Stimulated activated CD8-positive, alpha-beta memory T cell treated with anti-CD3 and anti-CD28 coated beads, Interleukin-12 subunit alpha, Interleukin-12 subunit beta, amount 100 ng/mL, for 24 hours (primary cell): ENCODE measurements at regions not wholly inside any gene's neighbourhood (a gene's known extent, or its start where the extent isn't known, plus 50 kb on each side); places are given as distances from the start of the nearest gene placed in this dataset.
"Not testable (repeated sequence)": the region's sequence is repeated elsewhere in the genome, so short reads cannot be mapped to it uniquely, and the experiment has no call there.

Experiments used
- DNase-seq: peaks from one replicate; pipeline ENCODE4 v3.0.0-alpha.2; 2020; ENCODE audit errors: extremely low read depth

DNA sequence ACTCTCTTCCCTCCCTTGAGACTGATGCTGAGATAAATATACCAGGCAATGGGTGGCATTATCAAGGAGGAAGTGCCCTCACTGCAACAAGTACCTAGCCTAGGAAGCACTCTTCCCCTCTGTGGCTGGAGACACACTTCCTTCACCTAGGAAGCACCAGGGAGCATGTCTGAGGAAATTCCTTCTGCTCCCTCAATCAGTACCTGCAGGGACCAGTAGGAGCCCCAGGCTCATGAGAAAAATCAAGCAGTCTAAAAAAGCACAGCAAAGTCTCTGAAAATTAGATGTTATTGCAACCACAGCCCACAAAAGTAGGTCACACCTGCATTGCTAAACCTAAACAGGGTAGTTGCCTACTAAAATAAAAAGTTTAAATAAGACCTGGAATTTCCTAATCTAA, 78.2 kb upstream of the TRPM1 start:
- no peak for DNase-seq

DNA sequence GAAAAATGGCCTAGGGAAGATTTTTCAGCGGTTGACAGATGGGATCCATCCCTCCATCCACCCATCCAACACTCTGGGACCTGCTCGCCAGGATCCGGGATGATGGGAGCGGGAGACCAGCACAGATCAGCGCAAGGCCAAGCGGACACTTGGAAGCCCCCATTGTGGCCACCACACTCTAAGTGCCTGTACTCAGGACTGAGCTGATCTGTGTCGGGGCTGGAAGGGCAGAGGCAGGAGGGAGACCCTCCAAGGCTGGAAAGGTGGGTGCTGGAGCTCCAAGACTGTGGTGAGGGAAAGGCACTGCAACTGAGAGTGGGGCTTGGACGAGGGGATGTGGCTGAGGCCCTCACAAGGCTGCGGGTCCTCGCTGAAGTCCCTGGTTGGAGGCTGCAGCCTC, 91.8 kb upstream of the TRPM1 start:
- DNase-seq = no peak

DNA sequence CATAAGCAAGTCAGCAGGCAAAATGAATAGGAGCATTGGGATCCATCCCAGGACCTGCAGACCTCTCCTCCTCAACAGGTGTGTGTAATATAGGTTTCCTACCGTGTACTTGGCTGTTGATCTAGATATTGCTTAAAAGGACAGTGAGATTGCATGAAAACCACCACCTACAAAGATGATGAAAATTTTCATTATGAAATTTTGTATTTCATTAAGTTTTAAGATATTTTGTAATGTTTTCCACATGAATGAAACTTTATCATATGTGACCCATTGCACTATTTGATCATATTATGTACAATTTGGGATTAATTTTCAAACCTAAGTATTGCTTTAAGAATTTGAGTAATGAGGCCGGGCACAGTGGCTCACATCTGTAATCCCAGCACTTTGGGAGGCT, 94.3 kb upstream of the TRPM1 start:
- DNase-seq = no peak

DNA sequence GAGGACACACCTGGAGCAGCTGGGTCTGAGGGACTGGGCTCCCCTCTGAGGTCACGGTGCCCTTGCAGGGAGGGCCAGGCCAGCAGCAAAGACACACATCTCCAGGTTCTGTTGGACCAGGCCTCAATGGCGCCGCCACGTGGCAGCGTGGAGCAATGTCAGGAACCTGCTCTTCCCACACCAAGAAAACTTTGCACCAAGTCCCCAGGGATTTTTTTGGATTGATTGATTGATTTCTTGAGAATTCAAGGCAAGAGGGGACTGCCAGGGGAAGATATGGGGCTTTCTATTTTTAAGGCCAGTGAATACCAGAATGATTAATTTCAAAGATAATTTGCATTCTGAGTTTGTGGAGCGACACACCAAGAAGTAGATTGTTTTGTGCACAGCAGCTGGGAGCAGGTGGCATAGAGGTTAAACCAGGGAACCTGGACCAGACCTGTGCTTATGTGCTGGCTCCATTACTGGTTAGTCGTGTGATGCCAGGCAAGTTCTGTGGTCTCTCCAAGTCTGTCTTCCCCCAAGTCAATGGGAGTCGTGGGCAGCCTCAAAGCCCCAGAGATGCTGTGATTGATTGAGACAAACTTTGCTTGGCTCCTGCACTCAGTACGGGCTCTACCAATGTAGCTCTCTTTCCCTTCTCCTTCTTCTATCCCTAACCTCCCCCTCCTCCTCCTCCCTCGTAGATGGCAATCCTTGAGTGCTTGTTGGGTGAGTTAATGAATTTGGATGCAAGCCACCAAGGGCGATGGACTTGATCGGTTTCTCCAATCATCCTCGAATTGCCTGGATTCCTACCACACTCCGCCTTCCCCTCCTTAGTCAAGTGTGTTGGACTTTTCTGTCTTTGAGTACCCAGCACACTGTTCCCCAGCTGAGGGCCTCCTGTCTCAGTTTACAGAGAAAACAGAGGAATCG, 96.2 kb upstream of the TRPM1 start:
- DNase-seq = no peak

DNA sequence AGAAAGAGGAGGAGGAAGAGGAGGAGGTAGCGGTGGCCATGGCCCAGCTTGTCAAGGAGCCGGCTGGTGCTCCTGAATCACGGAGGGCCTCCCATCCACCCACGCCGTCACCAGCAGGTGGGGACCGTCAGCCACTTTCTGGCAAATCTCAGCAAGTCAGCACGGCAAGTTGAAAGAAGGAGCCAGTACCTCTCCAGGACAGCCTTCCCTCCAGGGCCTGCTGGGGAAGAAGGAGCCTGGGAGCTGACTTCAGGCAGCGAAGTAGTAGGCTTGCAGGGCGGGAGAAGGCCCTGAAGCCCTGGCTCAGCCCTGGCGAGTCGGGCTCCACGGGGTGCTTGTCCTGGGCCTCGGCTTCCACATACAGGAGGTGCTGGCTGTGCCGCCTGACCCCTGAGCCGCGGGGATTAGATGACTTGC, 99.2 kb upstream of the TRPM1 start:
- no peak for DNase-seq

DNA sequence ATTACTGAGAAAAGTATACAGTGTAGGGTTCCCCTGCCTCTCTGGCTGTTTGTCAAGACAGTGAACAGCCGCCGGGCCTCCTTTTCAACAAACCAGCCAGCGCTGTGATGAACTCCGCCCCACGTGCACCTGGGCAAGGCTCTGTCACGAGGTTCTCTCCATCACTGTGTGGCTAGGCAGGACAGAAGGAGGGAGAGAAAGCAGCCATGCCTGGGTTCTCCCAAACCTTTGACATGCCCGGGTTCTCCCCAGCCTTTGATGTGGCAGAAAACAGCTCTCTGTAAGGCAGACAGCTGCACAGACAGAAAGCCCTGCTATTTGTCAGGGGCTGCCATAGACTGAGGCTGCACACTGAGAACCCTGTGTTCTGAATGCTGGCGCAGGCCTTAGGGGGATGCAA, 101.4 kb upstream of the TRPM1 start:
- DNase-seq = no peak

DNA sequence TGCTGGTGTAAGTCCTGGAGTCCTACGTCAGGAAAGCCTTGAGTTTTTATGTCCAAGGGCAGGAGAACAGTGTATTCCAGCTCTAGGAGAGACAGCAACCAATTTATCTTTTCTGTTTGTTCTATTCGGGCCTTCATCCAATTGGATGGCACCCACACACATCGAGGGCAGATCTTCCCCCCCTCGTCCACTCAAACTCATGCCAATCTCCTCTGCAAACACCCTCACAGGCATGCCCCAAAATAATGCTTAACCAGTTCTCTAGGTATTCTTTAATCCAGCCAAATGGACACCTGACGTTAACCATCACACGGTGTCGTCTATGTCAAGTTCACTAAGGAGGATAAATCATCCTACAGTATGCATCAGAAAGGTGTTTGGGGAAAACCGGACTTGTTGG, 102.5 kb upstream of the TRPM1 start:
- DNase-seq = no peak

DNA sequence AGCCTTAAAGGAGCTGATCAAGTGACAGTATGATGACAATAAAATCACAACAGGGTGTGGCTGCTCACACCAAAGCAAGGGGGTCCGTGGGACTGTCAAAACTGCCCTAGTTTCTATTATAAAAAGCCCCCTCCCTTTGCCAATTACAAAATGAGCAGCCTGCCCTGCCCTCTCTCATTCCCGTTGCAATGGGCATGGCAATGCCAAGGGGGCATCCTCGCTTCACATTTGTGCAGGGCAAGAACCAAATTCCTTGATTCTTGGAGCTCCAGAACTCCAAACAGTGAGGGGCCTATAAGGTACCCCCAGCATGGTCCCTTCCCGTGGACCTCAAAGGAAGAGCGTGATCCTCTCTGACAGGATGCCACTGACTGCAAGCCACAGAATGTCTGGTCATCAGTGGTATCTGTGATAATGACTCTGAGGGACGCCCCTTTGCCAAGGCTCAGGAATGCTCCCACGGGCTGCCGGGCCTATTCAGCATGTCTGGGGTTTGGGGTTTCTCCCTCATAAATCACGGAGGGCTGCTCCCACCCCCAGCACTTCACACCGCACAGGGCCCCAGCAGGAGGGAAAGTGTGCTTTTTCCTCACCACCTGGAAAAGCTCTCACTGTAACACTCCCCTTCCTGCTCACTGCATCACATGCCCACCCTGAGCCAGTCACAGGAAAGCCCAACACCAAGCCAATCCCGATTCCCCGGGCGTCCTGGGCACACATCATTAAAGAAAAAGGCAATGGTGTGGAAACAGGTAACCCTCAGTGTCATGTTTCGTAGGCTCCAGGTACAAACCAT, 105.1 kb upstream of the TRPM1 start:
- DNase-seq = no peak

DNA sequence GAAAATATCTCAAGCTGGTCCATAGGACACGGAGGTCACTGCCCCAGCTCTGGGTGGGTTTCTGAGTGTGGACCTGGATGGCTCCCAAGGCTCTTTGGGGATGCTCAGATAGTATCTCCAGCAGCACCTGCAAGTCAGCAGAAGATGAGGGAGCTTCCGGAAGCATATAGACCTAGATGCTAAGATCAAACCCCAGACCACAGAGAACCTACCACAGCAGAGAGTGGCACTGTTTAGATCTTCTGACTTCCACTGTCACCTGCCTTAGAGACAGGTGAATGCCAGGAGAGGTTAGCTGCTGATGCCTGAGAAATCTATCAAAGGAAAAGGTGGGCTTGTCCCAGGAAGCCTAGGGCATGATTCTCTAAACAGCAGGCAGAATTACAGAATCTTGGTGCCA, 105.7 kb upstream of the TRPM1 start:
- DNase-seq = no peak

DNA sequence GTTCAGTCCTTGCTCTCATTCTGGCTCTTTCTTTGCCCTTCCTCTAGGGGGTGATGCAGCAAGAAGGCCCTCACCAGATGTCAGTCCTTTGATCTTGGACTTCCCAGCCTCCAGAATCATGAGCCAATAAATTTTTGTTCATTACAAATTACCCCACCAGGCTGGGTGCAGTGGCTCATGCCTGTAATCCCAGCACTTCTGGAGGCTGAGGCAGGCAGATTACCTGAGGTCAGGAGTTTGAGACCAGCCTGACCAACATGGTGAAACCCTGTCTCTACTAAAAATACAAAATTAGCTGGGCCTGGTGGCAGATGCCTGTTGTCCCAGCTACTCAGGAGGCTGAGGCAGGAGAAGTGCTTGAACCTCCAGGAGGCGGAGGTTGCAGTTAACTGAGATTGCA, 106.3 kb upstream of the TRPM1 start:
- DNase-seq = not testable (repeated sequence)

DNA sequence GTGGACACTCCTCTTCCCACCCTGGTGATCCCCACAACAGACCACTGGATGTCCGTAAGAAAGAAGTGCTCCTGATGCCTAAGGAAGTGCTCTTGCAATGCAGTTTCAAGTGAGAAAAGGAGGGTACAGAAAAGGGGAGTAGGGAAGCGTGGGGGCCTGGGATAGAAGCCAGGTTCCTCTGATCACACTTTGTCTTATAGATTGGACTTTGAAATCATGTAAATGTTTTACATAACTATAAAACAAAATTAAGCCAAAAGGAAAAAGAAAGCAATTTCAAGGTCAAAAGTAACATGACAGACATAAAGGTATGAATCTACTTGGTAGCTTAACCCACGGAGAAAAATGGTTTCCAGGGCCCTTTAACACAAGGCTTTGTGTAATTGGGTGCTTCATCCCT, 107.3 kb upstream of the TRPM1 start:
- no peak for DNase-seq

DNA sequence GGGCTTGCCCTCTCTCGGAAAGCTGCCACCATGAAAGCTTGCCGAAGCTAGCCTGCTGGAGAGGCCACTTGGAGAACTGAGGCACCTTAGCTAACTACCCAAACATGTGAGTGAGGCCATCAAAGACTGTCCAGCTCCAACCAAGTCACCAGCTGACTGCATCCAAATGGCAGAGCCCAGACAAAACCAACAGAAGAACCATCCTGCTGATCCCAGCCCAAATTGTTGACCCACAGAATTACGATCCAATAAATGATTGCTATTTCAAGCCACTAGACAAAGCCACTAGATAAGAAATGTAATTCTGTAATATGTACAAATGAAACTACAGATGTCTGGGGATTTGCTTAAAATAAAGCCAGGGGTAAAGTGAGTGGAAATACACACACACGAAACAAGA, 109.8 kb upstream of the TRPM1 start:
- no peak for DNase-seq

DNA sequence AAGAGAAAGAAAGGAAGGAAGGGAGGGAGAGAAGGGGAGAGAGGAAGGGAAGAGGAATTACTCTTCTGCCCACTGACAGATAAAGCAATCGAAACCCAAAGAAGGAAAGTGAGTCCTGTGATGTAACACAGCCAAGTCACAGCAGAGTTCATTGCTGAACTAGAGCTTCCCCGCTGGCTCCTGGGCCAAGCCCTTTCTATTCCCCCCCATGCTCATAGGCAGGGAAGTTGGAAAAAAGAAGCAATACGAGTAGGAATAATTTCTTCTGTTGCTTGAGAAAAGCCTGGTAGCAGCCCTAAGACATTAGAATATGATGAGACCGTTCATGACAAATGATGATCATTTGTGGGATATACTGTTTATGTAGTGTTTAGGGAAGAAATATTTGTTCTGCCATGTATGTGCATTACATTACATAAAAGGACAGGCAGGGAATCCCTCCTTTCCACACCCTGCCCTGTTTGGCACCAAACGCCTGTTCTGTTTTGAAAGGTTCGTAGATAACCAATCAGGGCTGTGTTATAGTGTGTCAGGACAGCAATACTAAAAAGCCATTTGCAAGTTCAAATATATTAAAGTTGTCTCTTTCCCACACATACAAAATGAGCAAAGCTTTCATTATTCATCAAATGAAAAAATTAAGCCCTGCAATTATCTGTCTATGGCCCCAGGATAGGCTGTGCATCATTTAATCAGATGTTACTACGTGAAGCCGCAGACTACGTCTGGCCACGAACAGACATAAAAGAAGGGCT, 111.0 kb upstream of the TRPM1 start:
- DNase-seq = no peak

DNA sequence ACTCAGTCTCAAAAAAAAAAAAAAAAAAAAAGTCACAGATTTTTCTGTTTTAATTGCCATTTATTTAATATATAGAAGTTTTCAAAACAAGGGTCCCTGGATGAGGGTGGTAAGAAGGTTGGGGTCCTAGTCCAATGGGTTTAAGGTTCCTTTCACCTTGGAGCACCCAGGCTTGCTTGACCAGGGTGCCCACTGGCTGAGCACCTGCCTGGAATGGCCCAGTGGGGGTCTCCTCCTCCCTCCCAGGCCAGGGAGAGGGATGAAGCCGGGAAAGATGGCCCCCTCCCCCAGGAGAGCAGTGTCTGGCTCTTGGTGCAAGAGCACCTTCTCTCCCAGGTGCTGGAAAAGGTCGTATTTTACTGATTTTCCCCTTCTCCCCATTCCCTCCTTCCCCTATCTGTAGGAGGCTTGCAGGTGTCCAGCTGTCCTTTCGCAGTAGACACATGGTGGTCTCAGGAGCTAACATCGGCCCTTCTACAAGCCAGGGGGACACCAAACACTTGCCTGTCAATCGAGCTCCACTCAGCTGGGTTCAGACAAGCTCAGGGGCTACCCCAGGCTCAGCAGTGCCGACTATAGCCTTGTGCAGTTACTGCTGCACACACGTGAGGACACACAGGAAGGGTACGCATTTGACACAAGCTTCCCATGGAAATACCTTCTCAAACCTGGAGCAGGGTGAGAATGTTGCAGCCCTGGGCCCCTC, 112.3 kb upstream of the KLF13 start:
- DNase-seq = no peak

DNA sequence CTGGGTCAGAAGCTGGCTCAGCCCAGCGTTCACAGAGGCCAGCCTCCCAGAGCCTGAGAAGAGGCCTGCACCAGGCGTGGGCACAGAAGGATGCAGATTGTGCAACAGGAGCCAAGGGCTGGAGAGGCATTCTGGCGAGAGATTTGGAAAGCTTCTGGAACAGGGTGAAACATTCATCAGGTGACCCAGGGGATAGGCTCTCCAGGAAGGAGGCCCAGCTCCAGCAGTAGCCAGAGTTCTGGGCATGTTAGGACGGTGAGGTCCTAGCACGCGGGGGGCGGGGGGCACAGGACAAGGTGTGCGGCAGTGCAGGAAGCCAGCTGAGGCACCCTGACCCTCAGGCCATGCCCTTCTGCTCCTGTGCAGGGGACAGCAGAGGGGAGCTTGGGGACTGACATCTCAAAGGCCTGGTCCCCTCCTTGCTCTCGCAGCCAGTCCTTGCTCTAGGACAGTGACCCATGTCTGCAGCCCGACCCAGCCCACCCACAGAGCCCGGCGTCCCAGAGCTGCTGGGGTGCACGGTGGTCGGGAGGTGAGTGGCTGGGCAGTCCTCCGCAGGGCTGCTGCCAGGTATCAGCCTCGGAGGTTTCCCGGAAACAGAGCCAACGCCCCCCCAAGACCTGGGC, 111.7 kb upstream of the KLF13 start:
- DNase-seq = no peak

DNA sequence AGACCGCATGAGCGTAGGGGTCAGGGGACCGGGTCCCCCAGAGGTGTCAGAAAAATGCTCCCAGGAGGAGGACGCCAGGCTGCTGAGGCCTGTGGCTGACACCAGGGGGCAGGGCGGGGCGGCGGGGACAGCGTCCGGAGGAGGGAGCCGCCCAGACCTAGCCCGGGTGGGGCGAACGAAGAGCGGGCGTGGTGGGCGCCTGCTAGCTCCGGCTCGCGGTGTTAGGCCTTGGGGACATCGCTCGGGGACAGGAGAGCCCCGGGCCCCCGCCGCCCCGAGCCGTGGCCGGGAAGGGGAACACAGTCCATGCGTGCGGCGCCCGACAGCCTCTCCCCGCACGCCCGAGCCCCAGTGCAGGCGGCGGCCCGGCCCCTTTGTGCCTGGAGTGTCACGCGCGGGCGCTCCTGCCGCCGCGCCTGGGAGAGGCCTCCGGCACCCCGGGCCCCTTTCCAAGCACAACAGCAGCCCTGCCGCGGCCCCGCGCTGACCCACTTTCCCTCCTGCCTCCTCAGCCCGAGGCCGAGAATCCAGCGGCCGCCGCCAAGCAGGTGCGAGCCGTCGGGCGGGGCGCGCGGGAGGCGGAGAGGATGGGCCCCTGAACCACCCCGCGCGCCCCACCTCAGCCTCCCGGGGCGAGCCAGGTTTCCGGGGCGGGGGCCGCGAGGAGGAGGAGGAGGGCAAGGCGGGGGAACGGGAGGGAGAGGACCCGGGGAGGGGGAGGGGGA, 111.0 kb upstream of the KLF13 start:
- DNase-seq = peak; percentile 52

DNA sequence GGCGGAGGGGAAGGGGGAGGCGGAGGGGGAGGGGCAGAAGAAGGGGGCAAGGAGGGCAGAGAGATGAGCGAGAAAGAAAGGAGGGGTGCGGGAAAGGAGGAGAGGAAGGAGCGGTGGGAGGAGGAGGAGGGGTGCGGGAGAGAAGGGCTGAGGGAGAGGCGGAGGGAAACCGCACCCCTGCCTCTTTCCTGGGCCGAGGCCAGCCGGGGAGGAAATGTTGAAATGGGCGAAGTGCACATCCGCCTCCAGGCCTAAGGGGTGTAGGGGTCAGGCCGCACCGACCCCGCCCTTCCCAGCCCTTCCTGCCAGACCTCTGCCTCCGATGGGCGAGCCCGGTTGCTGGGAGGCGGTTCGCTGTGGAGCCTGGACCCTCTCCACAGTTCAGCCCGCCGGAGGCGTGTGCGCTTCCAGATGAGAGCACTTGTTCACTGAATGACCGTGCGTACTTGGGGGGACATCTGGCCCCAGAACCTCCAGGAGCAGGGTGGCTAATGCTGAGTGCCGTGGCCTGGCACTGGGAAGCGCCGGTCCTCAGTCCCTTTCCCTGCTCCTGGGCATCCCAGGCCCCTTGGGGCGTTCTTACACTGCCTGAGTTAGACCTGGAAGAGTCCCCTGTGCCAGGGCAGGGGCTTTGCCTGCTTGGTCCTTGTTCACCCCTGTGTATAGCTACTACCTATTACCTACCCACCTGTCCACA, 110.3 kb upstream of the KLF13 start:
- DNase-seq = no peak

DNA sequence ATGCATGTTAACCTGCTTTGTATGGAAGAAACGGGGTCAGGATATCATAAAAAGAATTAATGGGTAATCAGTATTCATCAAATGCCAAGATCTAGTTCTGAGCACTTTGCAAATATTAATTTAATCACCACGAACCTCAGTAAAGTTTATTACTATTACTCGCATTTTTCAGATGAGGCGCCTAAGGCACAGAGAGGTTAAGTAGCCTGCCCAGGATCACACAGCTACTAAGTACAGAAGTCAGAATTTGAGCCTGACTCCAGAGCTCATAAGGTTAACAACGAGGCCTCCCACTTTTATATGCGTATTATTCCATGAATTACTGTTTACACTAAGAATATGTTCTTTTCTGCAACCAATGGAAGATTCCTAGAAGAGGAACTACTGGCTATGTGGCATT, 109.6 kb upstream of the KLF13 start:
- no peak for DNase-seq

DNA sequence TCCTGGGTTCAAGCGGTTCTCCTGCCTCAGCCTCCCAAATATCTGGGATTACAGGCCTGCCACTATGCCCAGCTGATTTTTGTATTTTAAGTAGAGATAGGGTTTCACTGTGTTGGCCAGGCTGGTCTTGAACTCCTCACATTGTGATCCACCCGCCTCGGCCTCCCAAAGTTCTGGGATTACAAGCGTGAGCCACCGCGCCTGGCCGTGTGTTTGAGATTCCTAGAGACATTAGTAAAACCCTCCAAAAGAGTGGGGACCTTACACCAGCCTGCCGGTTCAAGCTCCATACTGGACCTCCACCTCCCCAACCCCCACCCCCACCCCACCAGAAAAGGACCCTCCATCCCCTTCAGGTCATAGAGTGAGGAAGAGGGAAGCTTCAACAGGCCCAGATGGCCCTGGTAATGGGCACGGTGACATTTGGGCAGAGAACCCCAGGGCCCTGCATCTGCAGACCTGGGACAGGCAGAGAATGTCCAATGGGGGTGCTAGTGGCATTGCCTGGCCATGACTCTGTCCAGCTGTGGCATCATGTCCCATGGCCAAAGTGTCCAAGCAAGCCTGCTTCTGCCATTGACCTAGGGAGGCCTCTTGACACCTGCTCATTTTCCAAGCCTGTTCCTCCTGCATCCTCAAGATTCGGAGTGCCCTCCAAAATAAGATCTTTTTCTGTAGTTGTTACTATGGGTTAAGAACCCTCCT, 108.9 kb upstream of the KLF13 start:
- no peak for DNase-seq
